Activated gamma-delta T cell (primary cell): ENCODE measurements at regions not wholly inside any gene's neighbourhood (a gene's known extent, or its start where the extent isn't known, plus 50 kb on each side); places are given as distances from the start of the nearest gene placed in this dataset.
A peak's percentile ranks its signal among the peaks of the same experiment; 100 is the strongest.

Source experiments
- DNase-seq: peaks from one replicate; lab custom pipeline; 2025; lab: John Stamatoyannopoulos, UW

- no peak for DNase-seq
Observed at GRCh38 chr5:174311121-174311520, 265.6 kb downstream of the NSG2 start.

GRCh38 chr5:174311531-174312269 is 266.2 kb downstream of the NSG2 start:
- peak; percentile 16 for DNase-seq

GRCh38 chr5:174312270-174312617 is 266.7 kb downstream of the NSG2 start:
- no peak for DNase-seq

GRCh38 chr5:174312641-174313040 is 267.1 kb downstream of the NSG2 start:
- no peak for DNase-seq

GRCh38 chr5:174313615-174314014 is 268.1 kb downstream of the NSG2 start:
- DNase-seq: no peak

- DNase-seq: no peak
Observed at GRCh38 chr5:174314261-174314660, 268.8 kb downstream of the NSG2 start.

GRCh38 chr5:174315471-174315870 is 270.0 kb downstream of the NSG2 start:
- DNase-seq: no peak

- DNase-seq: no peak
Observed at GRCh38 chr5:174315871-174316270, 270.4 kb downstream of the NSG2 start.

- DNase-seq: no peak
Observed at GRCh38 chr5:174316326-174316725, 270.8 kb downstream of the NSG2 start.

GRCh38 chr5:174317256-174317894 is 271.9 kb downstream of the NSG2 start:
- no peak for DNase-seq

- no peak for DNase-seq
Observed at GRCh38 chr5:174318578-174318977, 273.1 kb downstream of the NSG2 start.

- DNase-seq: no peak
Observed at GRCh38 chr5:174319551-174319950, 274.0 kb downstream of the NSG2 start.

GRCh38 chr5:174320051-174320450 is 274.5 kb downstream of the NSG2 start:
- no peak for DNase-seq

- no peak for DNase-seq
Observed at GRCh38 chr5:174323878-174324281, 278.4 kb downstream of the NSG2 start.

GRCh38 chr5:174324680-174325079 is 279.2 kb downstream of the NSG2 start:
- no peak for DNase-seq

- DNase-seq: no peak
Observed at GRCh38 chr5:174325431-174325830, 279.9 kb downstream of the NSG2 start.

GRCh38 chr5:174325961-174326360 is 280.5 kb downstream of the NSG2 start:
- no peak for DNase-seq

GRCh38 chr5:174326372-174326771 is 280.9 kb downstream of the NSG2 start:
- DNase-seq: no peak

GRCh38 chr5:174327317-174327864 is 281.9 kb downstream of the NSG2 start:
- no peak for DNase-seq

- DNase-seq: no peak
Observed at GRCh38 chr5:174327896-174328295, 282.4 kb downstream of the NSG2 start.

GRCh38 chr5:174328631-174329299 is 283.3 kb downstream of the NSG2 start:
- no peak for DNase-seq

GRCh38 chr5:174329738-174330137 is 284.2 kb downstream of the NSG2 start:
- no peak for DNase-seq
